GM19452 (cell line): ENCODE measurements at regions not wholly inside any gene's neighbourhood (a gene's known extent, or its start where the extent isn't known, plus 50 kb on each side); places are given as distances from the start of the nearest gene placed in this dataset.

Experiments used
- ATAC-seq: cut with Tn5 transposase; IDR thresholded peaks from one replicate; pipeline ENCODE4 v1.9.1; 2021; ENCODE audit not compliant: unreplicated experiment

DNA sequence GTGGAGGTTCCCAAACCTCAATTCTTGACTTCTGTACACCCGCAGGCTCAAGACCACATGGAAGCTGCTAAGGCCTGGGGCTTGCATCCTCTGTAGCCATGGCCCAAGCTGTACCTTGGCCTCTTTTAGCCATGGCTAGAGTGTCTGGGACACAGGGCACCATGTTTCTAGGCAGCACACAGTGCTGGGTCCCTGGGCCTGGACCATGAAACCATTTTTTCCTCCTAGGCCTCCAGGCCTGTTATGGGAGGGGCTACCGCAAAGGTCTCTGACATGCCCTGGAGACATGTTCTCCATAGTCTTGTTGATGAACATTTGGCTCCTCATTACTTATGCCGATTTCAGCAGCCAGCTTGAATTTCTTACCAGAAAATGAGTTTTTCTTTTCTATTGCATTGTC lies 701.4 kb downstream of the FGF9 start:
- no peak for ATAC-seq

DNA sequence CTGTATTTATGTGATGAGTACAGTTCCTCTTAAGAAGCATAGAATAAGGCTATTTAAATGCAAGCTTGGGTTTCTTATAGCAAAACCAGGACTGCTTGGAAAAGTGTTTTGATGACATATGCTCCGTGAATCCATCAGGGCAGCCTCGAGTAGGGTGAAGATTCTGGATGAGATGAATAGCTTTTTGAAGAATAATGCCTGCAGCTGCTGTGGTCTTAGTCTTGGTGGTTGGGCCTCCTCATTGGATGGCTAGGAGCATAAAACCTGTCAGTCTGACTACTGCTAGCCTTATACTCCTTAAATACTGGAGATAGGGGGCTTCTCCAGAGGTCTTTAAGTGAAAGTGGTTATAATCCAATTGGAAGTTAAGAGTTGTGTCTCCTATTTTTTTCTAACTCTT lies 704.3 kb downstream of the FGF9 start:
- ATAC-seq: no peak

DNA sequence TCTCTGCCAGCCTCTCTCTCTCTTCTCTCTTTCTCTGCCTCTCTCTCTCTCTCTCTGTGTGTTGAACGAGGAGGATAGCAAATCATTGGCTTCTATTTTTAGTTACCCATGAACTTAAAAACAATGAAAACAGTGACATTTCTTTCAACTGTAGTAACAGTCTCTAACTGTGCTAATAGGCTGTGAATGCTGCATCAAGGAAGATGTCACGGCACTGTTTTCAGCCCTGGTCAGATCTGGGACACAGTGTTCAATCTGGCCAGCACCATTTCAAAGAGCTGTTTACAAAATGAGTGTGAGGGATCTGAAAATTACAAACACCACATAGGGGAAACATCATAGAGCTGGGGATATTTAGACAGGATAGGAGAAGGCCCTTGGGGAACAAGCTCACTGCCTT lies 717.0 kb downstream of the FGF9 start:
- ATAC-seq: no peak

DNA sequence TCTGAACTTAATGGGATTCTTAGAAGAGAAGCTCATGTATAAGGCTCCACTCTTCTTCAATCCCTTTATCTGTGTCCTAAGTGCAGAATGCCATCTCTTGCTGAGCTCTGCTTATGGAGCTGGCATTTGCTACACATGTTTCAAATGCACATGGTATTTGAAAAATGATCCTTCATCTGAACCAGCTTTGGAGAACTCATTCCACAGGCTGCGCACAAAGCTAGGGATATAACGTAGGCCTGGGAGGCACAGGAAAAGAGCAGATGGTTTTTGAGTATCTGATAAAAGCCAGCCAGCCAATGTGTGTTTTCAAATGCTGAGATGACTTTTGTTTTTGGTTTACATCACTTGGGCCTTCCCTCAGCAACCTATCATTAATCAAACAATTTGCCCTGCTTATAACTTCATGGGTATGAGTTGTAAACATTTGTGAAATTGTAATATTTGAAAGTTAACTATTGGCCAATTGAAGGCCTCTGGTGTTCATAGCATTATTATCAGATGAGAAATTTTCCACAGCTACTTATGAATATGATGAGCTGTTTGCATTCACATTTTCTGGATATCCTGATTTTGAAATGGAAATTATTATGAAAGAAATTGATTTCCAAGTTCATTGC lies 729.0 kb downstream of the FGF9 start:
- no peak for ATAC-seq

DNA sequence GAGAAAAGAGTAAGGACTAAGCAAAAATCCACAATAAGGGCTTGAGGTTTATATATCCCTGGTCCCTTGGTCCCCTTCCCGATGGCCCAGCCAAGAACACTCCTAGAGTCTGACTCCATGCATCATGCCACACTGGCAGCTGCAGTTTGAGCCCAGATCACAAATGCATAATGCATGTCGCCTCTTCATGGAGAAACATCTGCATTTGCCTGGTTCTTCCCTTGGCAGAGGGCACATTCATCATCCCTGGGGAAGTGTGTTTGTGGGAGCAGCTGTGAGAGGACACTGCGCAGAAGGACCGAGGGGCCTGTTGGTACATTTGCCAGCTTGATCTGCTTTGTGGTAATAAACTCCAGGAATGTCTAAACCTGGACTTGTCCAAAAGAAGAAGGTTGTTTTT lies 731.8 kb downstream of the FGF9 start:
- no peak for ATAC-seq

DNA sequence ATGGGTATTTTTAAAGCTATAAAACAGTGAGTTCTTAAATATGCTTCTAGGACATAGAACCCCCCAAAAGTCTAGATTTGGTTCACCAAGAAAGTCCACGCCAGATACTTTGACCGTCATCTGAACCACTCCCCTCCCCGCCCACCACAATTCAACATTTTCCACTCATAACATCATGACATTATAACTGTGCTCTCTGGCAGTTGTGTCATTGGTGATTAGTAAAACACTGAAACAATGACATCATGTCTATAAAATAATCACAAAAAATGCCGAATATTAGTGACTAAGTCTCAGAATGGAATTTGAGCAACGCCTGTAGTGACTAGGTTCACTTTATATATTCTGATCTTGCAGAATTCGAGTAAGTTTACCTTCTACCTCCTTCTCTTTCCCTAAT lies 732.3 kb downstream of the FGF9 start:
- ATAC-seq: no peak

DNA sequence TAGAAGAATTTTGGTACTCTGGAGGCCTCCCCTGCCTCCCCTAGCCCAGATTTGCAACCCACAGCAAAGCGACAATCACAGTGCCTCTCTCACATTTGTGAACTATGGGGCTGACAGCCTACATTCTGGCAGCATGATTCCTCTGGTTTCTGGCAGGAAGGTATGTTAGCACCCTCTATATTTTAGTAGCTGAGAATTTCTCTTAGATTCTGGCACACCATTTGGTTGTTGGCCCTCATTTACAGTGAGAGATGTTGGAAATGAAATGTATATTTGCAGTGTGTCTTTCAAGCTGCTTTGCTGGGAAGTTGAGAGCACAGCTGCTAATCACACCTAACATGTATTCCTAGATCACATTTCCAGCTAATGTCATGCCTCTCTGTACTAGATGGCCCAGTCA lies 735.0 kb downstream of the FGF9 start:
- no peak for ATAC-seq

DNA sequence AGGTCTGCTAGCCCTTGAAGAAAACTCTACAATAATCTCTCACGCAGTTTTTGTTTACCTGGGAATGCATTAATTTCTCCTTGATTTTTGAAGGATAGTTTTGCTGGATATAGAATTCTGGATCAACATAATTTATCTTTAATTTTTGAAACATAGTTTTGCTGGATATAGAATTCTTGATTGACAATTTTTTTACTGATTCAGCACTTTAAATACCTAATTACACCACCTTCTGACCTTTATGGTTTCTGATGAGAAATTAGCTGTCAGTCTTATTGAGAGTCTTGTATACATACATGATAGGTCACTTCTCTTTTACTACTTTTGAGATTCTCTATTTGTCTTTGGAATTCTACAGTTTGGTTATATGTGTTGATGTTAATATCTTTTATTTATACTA lies 741.6 kb downstream of the FGF9 start:
- ATAC-seq: no peak

DNA sequence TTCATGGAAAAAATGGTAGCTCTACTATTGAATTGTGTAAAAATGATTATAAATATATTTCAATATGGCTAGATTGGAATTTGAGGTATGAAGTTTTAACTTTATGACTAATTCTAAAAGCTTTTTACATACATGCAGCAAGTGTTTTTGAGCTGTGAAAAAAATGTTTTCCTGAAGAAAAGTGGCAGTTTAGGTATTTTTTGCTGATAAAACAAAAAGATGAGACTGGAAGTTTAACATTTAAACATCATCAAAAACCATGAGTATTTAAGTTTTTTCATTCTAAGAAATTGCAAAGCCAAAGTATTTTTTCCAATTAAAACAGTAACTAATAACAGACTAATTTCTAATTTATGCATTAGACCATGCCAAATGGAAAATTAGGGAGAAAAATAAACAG lies 751.1 kb downstream of the FGF9 start:
- ATAC-seq: no peak

DNA sequence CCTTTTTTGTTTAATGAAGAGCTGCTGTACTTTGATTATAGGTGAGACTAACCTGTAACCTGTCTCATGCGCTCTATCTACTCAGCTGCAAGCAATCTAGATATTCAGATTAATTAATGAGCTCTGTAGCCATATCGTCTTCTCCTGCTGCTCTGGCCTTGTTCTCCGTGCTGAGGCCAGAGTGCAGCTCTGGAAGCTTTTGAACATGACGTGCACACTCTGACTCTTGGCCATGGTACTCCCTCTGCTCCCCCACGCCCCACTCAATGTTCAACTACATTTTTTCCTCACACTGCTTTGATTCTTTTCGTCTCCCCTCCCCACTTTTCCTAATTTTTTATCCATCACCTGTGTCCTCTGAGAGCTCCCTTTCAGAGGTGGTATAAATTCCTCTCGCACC lies 751.8 kb downstream of the FGF9 start:
- no peak for ATAC-seq

DNA sequence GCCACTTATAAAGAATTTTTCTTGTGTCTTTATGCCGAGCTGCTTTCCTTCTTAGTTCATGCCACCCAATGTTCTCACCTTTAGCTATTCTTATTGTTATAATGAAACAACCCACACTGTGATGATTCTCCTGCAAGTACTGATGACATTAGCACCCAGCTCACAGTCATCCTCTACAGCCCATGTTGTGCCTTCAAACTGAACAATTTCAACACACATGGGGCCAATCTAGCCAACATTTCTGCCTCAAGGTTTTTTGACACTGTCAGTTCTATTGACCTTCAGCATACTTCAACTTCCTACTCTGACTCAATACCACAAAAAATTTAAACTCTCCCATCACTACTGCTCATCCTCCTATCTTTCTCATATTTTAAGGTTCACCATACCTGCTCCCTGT lies 752.4 kb downstream of the FGF9 start:
- ATAC-seq: no peak

DNA sequence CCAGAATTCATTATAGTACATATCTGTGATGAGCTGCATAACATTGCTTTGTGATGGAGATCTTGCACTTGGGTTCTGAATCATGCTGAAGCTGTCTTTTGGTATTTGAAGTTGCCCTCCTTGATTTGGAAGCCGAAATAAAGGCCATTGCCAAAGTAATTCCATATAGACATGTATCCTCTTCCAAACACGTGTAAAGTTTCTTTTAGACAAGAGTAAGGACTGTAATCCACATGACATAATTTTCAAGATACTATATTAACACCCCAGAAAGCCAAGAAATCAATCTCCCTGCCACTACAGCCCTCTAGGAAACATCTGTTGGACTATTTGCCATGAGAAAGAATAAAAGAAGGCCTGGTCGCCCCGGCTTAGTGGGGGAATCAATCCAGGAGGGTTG lies 754.2 kb downstream of the FGF9 start:
- ATAC-seq: no peak

DNA sequence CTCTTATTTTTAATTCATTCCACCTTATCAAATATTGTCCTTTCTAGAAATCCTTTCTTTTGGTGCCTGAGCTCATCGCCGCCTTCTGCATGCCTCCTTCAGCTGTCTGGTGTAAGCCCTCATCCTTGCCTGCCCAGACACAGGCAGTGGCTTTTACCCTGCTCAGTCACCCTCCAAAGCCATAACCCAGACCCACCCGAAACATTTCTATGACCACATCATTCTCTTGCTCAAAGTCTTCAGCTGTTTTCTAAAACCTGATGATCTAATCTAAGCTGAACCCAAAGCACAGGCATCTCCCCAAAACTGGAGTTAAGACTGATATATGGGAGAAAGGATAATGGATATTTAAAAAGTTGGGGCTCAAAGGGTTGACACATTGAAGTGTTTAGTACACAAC lies 753.7 kb upstream of the SGCG start:
- no peak for ATAC-seq

DNA sequence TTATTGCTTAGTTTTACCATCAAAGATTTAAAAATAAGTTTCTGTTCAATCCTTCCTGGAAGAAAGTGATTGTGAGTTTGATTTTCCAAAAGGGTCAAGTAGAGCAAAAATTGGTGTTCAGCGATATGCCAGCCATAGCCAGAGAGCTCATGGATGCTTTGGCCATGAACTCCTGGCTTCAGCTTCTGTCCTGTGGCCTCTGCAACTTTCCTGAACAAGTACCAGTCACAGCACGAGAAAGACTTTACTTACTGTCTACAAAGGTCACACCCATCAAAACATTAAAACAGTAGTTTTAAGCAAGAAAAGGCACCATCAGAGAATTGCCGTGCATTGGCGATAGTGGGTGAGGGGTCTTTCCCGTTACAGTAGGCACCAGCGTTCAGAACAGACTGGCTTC lies 753.0 kb upstream of the SGCG start:
- no peak for ATAC-seq

DNA sequence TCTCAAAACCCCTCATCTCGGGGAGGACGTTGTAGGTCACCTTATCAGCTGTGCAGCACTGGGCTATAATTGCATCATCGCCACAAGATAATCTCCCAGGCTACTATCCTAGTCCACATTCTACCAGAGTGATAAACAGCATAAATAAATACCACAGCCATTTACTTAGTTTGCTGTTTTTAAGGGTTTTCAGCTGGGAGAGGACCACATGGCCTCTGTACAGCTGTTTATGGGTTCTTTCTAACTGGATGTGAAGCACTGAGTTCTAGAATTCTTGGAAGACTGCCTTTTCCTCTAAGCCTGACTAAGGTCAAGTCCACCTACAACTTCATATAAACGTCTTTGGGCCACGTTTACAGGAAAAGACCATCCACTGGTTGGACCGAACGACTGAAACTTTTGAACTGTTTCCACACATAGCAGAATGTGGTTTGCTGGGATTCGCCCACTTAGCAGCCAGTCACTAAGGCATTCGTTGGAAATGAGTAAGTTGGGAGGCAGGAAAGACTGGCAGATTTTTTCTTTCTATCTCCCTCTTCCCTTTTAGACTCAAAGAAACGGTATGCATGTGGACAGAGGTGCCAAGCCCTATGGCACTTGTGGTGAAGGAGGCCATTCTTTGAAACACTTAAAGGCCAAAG lies 752.5 kb upstream of the SGCG start:
- ATAC-seq: no peak

DNA sequence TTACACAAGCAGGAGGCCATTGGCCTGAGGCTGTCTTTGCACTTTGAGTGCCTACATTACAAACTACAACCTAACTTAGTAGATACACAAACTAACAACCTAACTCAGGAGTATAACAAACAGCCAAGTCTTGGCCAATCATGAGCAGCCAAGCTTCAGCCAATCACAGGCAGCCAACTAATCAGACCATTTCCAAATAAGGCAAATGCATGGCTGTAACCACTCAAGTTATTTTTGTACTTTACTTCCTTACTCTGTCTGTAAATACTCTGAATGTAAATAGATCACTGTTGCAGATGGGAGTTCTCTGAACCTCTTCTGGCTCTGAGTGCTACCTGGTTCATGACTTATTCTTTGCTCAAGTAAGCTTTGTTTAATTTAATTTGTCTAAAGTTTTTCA lies 748.1 kb upstream of the SGCG start:
- no peak for ATAC-seq

DNA sequence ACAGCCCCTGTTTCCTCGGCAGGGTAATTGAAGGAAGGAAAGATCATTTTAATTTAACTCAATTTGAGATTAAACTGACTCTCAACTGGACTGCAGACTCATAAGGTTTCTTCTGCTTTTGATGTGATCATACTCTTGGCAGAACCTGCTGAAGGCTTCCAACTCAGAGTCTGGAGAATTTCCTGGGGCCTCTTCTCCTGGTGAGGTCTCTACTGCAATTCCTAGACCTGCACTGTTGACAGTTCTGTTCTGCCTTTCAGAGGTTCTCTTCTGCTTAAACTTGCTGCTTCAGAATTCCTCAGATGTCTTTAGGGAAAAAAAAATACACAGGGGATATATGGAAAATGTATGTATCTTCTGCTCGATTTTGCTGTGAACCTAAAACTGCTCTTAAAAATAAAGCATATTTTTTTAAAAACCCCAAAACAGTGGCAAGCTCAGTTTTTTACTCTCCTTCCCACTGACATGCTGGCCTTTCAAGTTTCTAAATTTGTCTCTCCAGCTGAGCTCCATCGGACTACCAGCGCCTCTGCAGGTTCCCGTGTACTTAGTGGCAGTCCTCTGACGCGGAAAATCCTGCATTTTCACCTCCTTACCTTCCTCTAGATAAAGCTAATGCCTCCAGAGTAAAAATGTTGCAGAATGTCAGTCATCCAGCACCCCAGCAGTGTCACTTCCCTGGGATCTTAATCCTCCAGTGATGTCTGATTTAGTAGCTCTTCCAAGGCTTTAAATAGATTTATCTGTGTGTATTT lies 733.5 kb upstream of the SGCG start:
- ATAC-seq: no peak

DNA sequence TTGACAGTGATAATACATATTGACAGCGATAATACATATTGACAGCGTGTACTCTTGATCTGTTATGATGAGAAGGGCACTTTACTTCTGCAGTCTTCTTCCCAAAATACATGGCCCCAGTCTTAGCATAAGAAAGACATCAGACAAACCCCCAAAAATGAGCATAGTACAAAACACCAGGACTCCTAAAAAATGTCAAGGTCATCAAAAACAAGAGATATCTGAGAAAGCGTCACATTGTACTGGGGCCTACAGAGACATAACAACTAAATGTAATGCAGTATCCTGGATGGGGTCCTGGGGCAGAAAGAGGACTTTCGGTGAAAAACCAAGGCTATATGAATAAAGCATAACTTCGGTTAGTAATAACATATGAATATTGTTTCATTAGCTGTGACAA lies 731.5 kb upstream of the SGCG start:
- no peak for ATAC-seq

DNA sequence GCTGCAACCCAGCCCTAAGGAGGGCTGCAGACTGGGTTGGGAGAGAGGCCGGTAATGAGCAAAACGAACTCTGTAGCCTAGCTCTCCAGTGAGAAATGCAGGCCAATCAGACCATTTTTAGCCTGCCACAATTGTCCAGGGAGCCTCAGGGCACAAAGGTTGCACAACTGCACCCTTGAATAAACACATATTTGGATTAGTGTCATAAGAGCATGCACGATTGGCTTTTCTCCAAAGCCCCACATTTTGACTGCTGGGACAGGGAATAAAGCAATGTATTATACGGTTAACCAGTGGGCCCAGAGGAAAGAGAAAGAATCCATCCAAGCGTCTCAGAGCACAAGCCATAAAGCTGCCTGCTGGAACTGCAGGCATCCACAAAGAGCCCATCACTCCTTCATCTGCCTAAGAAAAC lies 729.4 kb upstream of the SGCG start:
- ATAC-seq: no peak

DNA sequence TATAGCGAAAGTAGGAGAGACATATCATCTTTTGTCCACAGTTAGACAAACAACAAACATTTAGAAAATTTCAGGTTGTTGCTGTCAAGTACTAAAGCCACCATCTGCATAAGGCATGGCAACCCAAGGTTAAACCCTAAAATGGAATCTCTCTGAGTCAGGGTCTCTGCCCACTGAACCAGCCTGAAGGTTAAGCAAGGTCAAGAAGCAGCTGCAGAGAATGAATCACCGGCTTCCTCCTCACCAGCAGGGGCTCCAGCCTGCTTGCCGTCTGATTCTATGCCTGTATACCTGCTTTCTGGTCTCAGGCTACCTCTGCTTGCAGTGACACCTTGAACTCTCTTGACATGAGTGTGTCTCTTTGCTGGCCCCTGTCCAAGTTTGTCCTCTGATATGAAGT lies 726.2 kb upstream of the SGCG start:
- ATAC-seq: no peak

DNA sequence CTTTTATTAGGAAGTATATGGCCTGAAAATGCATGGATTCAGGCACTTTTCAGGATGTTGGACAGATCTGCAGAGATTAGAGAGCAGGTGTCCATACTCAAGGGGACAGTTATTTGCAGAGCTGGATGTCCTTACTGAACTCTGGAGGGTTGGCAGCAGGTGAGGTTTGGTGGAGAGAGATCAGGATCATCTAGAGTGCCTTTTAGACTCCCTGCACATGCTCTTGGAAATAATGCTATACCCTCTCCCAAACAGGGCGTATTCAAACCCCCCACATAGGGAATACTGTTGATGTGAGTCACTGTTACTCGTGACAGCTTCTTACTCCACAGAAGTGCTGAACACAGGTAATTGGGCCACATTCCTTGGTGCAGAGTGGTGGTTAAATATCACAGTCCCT lies 725.7 kb upstream of the SGCG start:
- ATAC-seq: no peak

DNA sequence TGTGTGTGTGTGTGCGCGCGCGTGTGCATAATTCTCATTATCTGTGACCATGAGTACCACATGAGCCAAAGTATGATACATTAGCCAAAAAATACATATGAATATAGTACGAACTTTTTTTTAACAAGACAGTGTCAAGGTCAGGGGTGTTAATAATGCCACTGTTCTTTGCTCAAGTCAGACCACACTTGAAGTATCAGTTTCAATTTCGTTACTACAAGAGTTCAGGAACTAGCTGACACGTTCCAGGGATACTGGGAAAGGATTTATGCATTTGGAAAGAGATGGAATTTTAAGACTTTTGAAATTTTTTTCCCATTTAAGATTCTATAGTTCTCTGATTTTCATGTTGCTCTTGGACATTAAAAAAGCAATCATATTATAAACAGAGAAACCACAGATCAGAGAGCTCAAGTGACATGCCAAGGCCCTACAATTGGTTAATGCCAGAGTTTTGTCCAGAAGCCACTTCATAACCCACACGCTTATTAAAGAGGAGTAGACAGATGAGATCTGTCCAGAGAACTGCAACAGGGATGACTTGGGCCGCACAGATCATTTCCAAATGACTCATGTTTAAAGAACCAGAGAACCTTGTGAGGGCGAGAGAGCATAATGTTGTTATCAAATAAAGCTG lies 718.8 kb upstream of the SGCG start:
- no peak for ATAC-seq
